Endothelial cell of umbilical vein (primary cell): ENCODE measurements at regions not wholly inside any gene's neighbourhood (a gene's known extent, or its start where the extent isn't known, plus 50 kb on each side); places are given as distances from the start of the nearest gene placed in this dataset.

ENCODE experiments used
- BruUV-seq: library from RNA; stranded (reverse); fragments of 400-500 nt; replicated peaks from 2 replicates; lab custom pipeline; 2021; lab: Mats Ljungman, UMichigan
- CTCF ChIA-PET: fragments of 300-600, 350-600 bp; sonication (Branson Sonifier 250); formaldehyde crosslinking; loops from one replicate; lab custom pipeline; 2021; ENCODE audit warnings: antibody characterized with exemption, inconsistent platforms; lab: Charles Lee
- POLR2A ChIA-PET: fragments of 300-600, 350-600 bp; sonication (Branson Sonifier 250); formaldehyde crosslinking; loops from one replicate; lab custom pipeline; 2021; ENCODE audit warnings: antibody characterized with exemption, inconsistent platforms; lab: Charles Lee
- DNase-seq: peaks from one replicate; pipeline ENCODE4 v3.0.0-alpha.2; 2011; ENCODE audit warnings: low read depth, low spot score
- FAIRE-seq: peaks from 2 replicates; lab custom pipeline; 2011; peaks lifted over from hg19 to GRCh38; lab: Jason Lieb, UNC
- H2AFZ ChIP-seq: 2 replicates; pipeline ENCODE4 v1.6.0; 2012; ENCODE audit warnings: low read depth, low read length, control low read depth, inconsistent platforms
- H3K27ac ChIP-seq: 2 replicates; pipeline ENCODE4 v1.5.1; 2011; ENCODE audit warnings: low read depth, mild to moderate bottlenecking, control low read depth, low read length, moderate library complexity; ENCODE audit not compliant: insufficient read depth
- H3K27me3 ChIP-seq, 2 experiments: 2 replicates each; pipeline versions ENCODE4 v1.6.0 to v1.6.1; 2011; ENCODE audit warnings: low read length in 2 of 2, mixed read lengths in 1 of 2; ENCODE audit not compliant: control insufficient read depth in 2 of 2, insufficient read depth in 2 of 2
- H3K36me3 ChIP-seq, 2 experiments: 2 replicates in 1 of 2; 3 replicates in 1 of 2; pipeline ENCODE4 v1.5.1; 2011; ENCODE audit warnings: low read length in 2 of 2, mild to moderate bottlenecking in 1 of 2, moderate library complexity in 1 of 2; ENCODE audit not compliant: control insufficient read depth in 2 of 2, insufficient read depth in 2 of 2; ENCODE audit errors: extremely low read depth in 1 of 2
- H3K4me1 ChIP-seq: 3 replicates; pipeline ENCODE4 v1.5.1; 2011; ENCODE audit warnings: mild to moderate bottlenecking, low read length; ENCODE audit not compliant: control insufficient read depth, insufficient read depth; ENCODE audit errors: extremely low read depth
- H3K4me2 ChIP-seq: 2 replicates; pipeline ENCODE4 v1.6.1; 2011; ENCODE audit warnings: low read length, control low read depth, mixed read lengths; ENCODE audit not compliant: insufficient read depth
- H3K4me3 ChIP-seq, 3 experiments: fragments of 200-600 bp in 1 of 3; sonication (generic), shearing (Covaris generic) in 1 of 3; replicated peaks in 1 of 3; 2 replicates each; pipeline ENCODE4 v1.5.1; 2011 to 2016; ENCODE audit warnings: control low read depth in 3 of 3, low read length in 3 of 3, mild to moderate bottlenecking in 2 of 3, inconsistent platforms in 1 of 3, low read depth in 1 of 3, moderate library complexity in 1 of 3; ENCODE audit not compliant: insufficient read depth in 1 of 3
- H3K79me2 ChIP-seq: 2 replicates; pipeline ENCODE4 v1.6.0; 2012; ENCODE audit warnings: low read length, inconsistent platforms; ENCODE audit not compliant: control insufficient read depth, insufficient read depth
- H3K9ac ChIP-seq: replicated peaks from 2 replicates; pipeline ENCODE3; 2011; ENCODE audit warnings: low read length, control low read depth; ENCODE audit not compliant: insufficient read depth; ENCODE audit errors: extremely low read depth
- H3K9me1 ChIP-seq: replicated peaks from 3 replicates; pipeline ENCODE4 v1.6.0; 2011; ENCODE audit warnings: mild to moderate bottlenecking, low read length; ENCODE audit not compliant: control insufficient read depth, insufficient read depth; ENCODE audit errors: extremely low read depth
- H3K9me3 ChIP-seq: replicated peaks from 2 replicates; pipeline ENCODE4 v1.5.1; 2012; ENCODE audit warnings: low read length, inconsistent platforms; ENCODE audit not compliant: control insufficient read depth, insufficient read depth
- H4K20me1 ChIP-seq: replicated peaks from 2 replicates; pipeline ENCODE3; 2011; ENCODE audit warnings: mild to moderate bottlenecking, low read length; ENCODE audit not compliant: control insufficient read depth, insufficient read depth; ENCODE audit errors: extremely low read depth
- CTCF ChIP-seq, 2 donors: IDR thresholded peaks; 1 replicate in 1 of 2; 2 replicates in 1 of 2; pipeline ENCODE4 v1.5.1; 2011; ENCODE audit warnings: low read length in 2 of 2, mild to moderate bottlenecking in 2 of 2, moderate library complexity in 2 of 2, control low read depth in 1 of 2, inconsistent platforms in 1 of 2, low read depth in 1 of 2; ENCODE audit not compliant: insufficient read depth in 1 of 2; ENCODE audit errors: extremely low read depth in 1 of 2
- EZH2 ChIP-seq: IDR thresholded peaks from 2 replicates; pipeline ENCODE4 v1.6.1; 2012; ENCODE audit warnings: borderline replicate concordance, low read depth, mild to moderate bottlenecking, moderate library complexity, low read length, inconsistent platforms; ENCODE audit not compliant: severe bottlenecking
- FOS ChIP-seq: IDR thresholded peaks from 2 replicates; pipeline ENCODE4 v1.6.1; 2011; ENCODE audit warnings: mild to moderate bottlenecking, low read length, moderate library complexity, borderline replicate concordance; ENCODE audit not compliant: insufficient read depth
- GATA2 ChIP-seq: IDR thresholded peaks from 2 replicates; pipeline ENCODE4 v1.7.0; 2011; ENCODE audit warnings: low read depth, mild to moderate bottlenecking, moderate library complexity, mixed read lengths, low read length; ENCODE audit not compliant: insufficient read length, insufficient read depth
- JUN ChIP-seq: IDR thresholded peaks from 2 replicates; pipeline ENCODE4 v1.6.1; 2011; ENCODE audit warnings: borderline replicate concordance, low read depth; ENCODE audit not compliant: insufficient read length, insufficient read depth
- MAX ChIP-seq: IDR thresholded peaks from 2 replicates; pipeline ENCODE4 v1.6.1; 2011; ENCODE audit not compliant: insufficient read depth, insufficient read length
- MYC ChIP-seq: IDR thresholded peaks from one replicate; pipeline ENCODE4 v1.6.1; 2011; ENCODE audit warnings: mild to moderate bottlenecking, low read depth, low read length
- POLR2A ChIP-seq: IDR thresholded peaks from 2 replicates; pipeline ENCODE4 v1.6.1; 2012; ENCODE audit warnings: low read depth, mild to moderate bottlenecking, control low read depth, low read length
- POLR2AphosphoS5 ChIP-seq: IDR thresholded peaks from 2 replicates; pipeline ENCODE4 v1.6.1; 2012; ENCODE audit warnings: low read depth, mild to moderate bottlenecking, control low read depth, low read length, moderate library complexity; ENCODE audit not compliant: insufficient read depth
- dilution Hi-C: fragments of 300-500 bp; cut with MboI; formaldehyde crosslinking; loops from one replicate; pipeline ENCODE4 v1.15.0; 2019; ENCODE audit warnings: low sequenced_read_pairs; ENCODE audit not compliant: extremely low pct_ligation_motif_present
- intact Hi-C: fragments of 100-400 bp; cut with micrococcal nuclease; formaldehyde crosslinking; loops from one replicate; pipeline ENCODE4 v1.10.0; 2022

- Histone ChIP-seq H3K27ac (no peak overlapping the region), H2AFZ (no peak overlapping the region), H3K27me3 (no peaks in the 10 kb centered on the region), H3K36me3 (no peaks in the 10 kb centered on the region), H3K79me2 (no peaks in the 10 kb centered on the region), H3K9ac (no peak overlapping the region), H3K9me3 (no peaks in the 10 kb centered on the region), H3K4me1 (no peaks in the 10 kb centered on the region), H3K9me1 (no peaks in the 10 kb centered on the region), H4K20me1 (no peaks in the 10 kb centered on the region), H3K4me3 (no peak overlapping the region), H3K4me2 (no peak overlapping the region)
- no peak for FAIRE-seq
- no peak for DNase-seq
- dilution Hi-C loops = no loop called here
- intact Hi-C loops = no loop called here
- CTCF ChIA-PET = no interaction called here
- no peak for TF ChIP-seq FOS
- POLR2A ChIA-PET = no interaction called here
- BruUV-seq = no TSS peak
These were observed 123.8 kb upstream of the TEX13D start for GRCh38 chrX:124208660-124209059.

DNA sequence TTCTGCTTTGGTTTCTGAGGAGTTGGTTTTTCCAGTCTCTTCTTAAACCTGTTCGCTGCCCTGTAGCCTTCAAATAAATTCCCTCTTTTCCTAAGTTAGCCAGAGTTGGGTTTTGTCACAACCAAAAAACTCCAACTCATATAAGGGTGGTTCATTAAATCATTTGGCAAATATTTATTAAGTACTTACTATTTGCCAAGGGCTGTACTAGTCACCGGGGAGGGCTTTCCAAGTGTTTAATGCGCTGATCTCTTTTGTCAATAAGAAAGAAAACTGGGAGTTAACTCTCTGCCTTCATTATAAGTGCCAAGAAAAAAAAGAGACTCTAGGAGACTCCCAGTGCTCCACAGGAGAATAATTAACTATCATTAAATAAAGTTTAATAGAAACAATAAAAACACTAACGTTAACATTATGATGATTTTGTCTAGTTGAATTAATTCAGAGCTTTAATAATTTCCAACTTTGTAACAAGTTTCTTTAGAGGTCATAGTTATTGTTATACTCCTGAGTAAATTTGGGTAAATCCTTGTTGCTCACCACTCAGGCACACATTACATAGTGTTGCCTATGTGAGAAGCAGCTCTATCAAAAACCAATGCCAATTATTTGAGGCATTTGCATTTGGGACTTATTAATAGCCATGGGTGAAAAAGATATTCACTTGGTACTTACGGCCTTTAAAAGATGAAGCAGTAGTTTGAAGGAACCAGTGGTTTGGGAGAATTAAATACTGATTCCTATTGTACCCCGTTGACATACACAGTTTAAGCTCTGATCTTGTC lies 122.5 kb upstream of the TEX13D start:
- ChIA-PET POLR2A (no interaction called here), CTCF (no interaction called here)
- no peak overlapping the region for H3K27ac ChIP-seq
- no peaks in the 10 kb centered on the region for H3K36me3 ChIP-seq
- H3K9me1 ChIP-seq = no peaks in the 10 kb centered on the region
- intact Hi-C loops (loop anchor here (10.0 kb wide), 1 partner anchor 245 kb away; the partner anchor contains the start of gene STAG2), dilution Hi-C loops (no loop called here)
- H3K9me3 ChIP-seq = no peaks in the 10 kb centered on the region
- H3K4me2 ChIP-seq = no peak overlapping the region
- no peaks in the 10 kb centered on the region for H3K4me1 ChIP-seq
- H3K4me3 ChIP-seq = no peak overlapping the region
- no peak overlapping the region for H2AFZ ChIP-seq
- TF ChIP-seq JUN = no peak
- no peak for TF ChIP-seq GATA2
- no peak for TF ChIP-seq POLR2A
- TF ChIP-seq MAX = no peak
- no peak for TF ChIP-seq EZH2
- TF ChIP-seq FOS = no peak
- no peak for TF ChIP-seq MYC
- no peak for TF ChIP-seq CTCF (IDR thresholded peaks at IDR 0.05; ENCODE audit: extremely low read depth in 1 of 2, insufficient read depth in 1 of 2, low read depth in 1 of 2, low read length in 2 of 2)
- TF ChIP-seq POLR2AphosphoS5 = no peak
- no peaks in the 10 kb centered on the region for H3K27me3 ChIP-seq
- no peak overlapping the region for H3K9ac ChIP-seq
- no TSS peak for BruUV-seq
- no peaks in the 10 kb centered on the region for H3K79me2 ChIP-seq
- FAIRE-seq (no peak), DNase-seq (no peak)
- no peaks in the 10 kb centered on the region for H4K20me1 ChIP-seq
